Central memory CD4-positive, alpha-beta T cell (primary cell): ENCODE measurements at regions not wholly inside any gene's neighbourhood (a gene's known extent, or its start where the extent isn't known, plus 50 kb on each side); places are given as distances from the start of the nearest gene placed in this dataset.

ENCODE experiments used
- DNase-seq: peaks from one replicate; pipeline ENCODE4 v3.0.0; 2022

- no peak for DNase-seq
Measured at GRCh38 chr10:111953949-111954348, 229.6 kb downstream of the GPAM start.

DNA sequence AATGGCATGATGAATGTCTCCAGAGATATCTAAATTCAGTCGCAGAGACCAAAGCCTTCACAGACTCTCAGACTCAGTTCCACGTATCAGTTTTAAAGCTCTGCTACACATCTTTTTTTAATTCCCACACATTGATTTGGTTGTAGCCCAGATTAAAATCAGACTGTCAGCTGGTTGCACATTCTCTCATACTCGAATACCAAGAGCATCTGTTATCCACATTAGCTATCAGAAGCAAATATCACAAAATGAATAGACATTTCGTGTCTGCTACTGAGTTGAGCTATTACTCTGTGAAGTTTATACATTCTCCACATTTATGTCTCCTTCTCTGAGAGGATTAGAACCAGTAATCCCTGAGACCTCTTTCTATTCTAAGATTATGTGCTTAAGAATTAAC lies 229.2 kb downstream of the GPAM start:
- no peak for DNase-seq

- no peak for DNase-seq
Measured at GRCh38 chr10:111956841-111957240, 226.7 kb downstream of the GPAM start.

DNA sequence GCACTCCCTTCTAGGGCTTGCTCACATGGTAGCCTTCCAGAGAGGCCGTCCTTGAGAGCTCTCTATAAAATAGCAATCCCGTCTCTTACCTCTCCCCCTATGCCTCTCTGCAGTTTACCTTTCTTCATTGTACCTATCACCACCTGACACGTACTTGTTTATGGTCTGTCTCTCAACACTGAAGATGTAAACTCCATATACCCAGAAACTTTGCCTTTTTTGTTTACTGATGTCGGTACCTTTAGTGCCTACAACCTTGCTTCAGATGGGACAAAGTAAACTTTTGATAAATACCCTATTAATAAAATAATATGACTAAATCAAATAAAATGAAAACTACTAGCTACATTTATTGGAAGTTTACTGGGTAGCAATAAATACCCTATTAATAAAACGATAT lies 220.6 kb downstream of the GPAM start:
- DNase-seq: no peak

- DNase-seq: no peak
Measured at GRCh38 chr10:111967116-111967515, 216.4 kb downstream of the GPAM start.

GRCh38 chr10:111967547-111967946 lies 216.0 kb downstream of the GPAM start:
- DNase-seq: no peak

GRCh38 chr10:111968647-111969046 lies 214.9 kb downstream of the GPAM start:
- DNase-seq: no peak

DNA sequence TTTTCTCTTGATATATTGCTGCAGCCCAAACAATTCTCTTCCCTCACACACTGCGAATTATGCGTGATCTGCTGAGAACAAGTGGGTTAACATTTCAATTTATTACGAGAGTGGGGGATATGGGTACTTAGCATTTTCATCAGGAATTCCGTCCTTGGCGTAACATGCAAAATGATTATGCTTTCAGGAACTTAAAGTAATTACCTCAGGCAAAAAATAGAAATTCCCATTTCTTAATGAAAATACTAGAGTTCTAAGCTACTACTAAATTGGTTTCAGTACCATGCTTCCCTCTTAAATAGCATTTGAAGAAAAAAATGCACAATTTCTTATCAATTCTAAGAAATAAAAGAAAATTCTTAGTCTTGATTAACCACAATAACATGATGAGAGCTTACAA lies 213.5 kb downstream of the GPAM start:
- DNase-seq: no peak

GRCh38 chr10:111972109-111972508 lies 211.5 kb downstream of the GPAM start:
- no peak for DNase-seq

DNA sequence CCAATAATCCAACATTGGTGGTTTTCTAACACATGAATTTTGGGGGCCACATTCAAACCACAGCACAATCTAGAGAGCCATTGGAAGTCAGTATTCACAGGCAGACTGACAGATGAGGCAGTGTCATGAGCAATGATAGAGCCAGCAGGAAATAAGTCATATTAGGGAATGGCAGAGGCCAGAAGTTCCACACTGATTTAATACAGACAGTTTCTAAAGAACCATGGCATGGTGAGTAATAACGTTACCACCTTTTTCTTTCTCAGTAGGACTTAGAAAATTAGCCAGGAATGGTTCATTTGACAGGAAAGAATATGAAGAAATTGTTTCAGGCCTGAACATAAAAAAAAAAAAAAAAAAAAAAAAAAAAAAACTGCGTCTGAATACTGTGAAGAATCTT lies 210.3 kb downstream of the GPAM start:
- no peak for DNase-seq

DNA sequence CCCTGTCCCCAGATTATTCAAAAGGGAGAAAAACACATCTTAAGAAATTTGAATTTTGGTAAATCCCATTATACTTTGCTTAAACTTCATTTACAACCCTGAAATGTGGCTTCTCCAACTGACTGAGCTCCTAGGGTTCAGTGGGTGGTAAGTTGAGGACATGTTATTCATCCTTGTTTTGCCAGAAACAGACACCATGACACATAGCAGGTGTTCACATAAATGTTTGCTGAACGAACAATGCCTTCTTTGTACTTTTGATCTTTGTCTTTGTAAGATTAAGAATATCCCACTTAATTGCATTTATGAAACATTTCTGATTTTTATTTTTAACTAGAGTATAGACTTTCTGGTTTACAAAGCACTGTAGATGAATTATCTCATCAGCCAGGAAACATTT lies 209.7 kb downstream of the GPAM start:
- DNase-seq: no peak

- DNase-seq: no peak
Measured at GRCh38 chr10:111974325-111974724, 209.2 kb downstream of the GPAM start.

DNA sequence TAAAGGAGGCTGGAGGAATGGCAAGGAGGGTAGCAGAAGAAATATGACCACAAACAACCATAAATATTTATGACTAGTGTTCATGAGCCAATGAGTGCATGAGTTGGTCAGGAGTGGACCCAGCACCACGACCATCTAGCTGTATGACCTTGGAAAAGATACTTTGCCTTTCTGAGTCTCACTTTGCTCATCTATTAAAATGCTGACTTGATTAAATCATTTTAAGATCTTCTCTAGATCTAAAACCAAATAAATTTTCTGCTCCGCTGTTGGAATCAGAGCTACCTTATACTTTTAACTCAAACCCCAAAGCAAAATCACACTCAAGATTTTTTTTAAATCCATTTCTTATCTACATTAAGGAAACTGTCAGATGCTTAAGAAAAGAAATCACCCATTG lies 207.0 kb downstream of the GPAM start:
- DNase-seq: no peak

- no peak for DNase-seq
Measured at GRCh38 chr10:111984057-111984456, 199.5 kb downstream of the GPAM start.

GRCh38 chr10:111986079-111986478 lies 197.5 kb downstream of the GPAM start:
- no peak for DNase-seq

GRCh38 chr10:111988646-111989045 lies 194.9 kb downstream of the GPAM start:
- no peak for DNase-seq

GRCh38 chr10:111989136-111989911 lies 194.2 kb downstream of the GPAM start:
- DNase-seq: no peak

GRCh38 chr10:111990734-111991133 lies 192.8 kb downstream of the GPAM start:
- no peak for DNase-seq

DNA sequence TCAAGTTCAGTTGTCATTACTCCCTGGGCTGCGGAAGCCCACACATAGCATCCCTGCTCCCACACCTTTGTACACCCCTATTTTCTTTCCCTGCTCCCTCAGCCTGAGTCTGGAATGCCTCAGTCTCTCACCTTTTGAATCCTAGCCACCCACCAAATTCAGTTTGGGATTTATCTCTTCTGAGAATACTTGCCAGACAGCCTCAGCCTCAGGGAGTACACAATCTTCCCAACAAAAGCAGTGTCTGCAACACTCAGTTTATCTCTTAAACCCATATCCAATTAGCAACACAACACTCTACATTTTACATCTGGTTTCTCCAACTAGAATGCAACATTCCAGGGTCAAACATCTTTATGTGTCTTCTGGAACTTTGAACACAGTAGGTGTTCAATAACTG lies 190.2 kb downstream of the GPAM start:
- DNase-seq: no peak

DNA sequence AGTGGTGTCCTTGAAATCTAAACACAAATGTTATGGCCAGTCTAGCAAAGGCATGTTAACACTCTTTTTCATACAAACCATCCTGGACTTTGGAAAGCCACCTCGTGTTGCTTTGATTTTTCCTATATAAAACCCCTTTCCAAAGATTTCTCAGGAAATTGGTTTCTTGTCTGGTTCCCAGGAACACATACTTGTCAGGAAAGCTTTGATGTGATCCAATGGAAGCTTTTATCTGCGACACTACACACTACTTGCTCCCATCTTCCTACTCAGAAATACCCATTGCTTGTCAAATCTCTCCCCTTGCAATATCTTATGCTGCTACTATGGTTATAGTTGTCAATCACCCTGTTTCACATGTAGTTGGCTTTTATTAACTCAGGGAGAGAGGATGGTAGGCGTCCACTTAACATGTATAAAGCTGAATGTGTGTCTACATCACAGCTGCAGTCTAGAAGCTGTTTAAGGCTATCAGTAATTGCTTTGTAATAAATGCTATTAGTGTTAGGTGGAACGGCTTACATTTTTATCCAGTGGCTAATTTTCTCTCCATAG lies 189.6 kb downstream of the GPAM start:
- no peak for DNase-seq

GRCh38 chr10:111996103-111996502 lies 187.5 kb downstream of the GPAM start:
- DNase-seq: no peak

DNA sequence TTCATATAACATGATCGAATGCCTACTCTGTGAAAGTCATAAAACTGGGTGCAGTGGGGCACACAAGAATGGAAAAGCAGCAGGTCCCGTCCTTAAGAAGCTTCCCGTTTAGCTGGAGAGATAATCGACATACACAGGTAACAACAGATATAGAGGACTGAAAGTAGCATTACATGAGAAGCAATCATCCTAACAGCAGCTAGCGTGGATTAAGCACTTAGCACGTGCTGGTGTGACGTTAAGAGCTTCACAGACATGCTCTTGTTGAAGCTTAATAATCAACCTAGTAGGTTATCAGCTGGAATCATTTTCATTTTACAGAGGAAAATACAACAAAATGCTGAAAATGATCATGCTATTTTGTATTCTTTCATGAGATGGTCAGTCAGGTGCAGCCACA lies 184.8 kb downstream of the GPAM start:
- DNase-seq: no peak

GRCh38 chr10:111999205-111999914 lies 184.2 kb downstream of the GPAM start:
- DNase-seq: no peak

- DNase-seq: no peak
Measured at GRCh38 chr10:111999915-112000302, 183.7 kb downstream of the GPAM start.
